Liver (tissue), 8 donors: ENCODE measurements at regions not wholly inside any gene's neighbourhood (a gene's known extent, or its start where the extent isn't known, plus 50 kb on each side); places are given as distances from the start of the nearest gene placed in this dataset.

Source experiments
- DNase-seq: peaks from one replicate; pipeline ENCODE4 v3.0.0-alpha.2; 2017; ENCODE audit warnings: low spot score
- H3K27ac ChIP-seq, 2 donors: one replicate each; pipeline ENCODE4 v1.7.0; 2013; ENCODE audit warnings: inconsistent platforms in 2 of 2, low read length in 2 of 2, control low read depth in 1 of 2, low read depth in 1 of 2, mild to moderate bottlenecking in 1 of 2
- H3K27me3 ChIP-seq, 4 donors: one replicate each; pipeline versions ENCODE4 v1.6.1 to v1.7.0; 2013; ENCODE audit warnings: low read length in 3 of 4, inconsistent platforms in 1 of 4, mild to moderate bottlenecking in 1 of 4, moderate library complexity in 1 of 4; ENCODE audit not compliant: control insufficient read depth in 4 of 4, insufficient read depth in 4 of 4
- H3K36me3 ChIP-seq, 4 donors: one replicate each; pipeline versions ENCODE4 v1.6.1 to v1.7.0; 2013; ENCODE audit warnings: low read length in 3 of 4, mild to moderate bottlenecking in 3 of 4, low read depth in 1 of 4, moderate library complexity in 1 of 4; ENCODE audit not compliant: control insufficient read depth in 4 of 4, insufficient read depth in 3 of 4
- H3K4me1 ChIP-seq, 4 donors: one replicate each; pipeline versions ENCODE4 v1.6.1 to v1.7.0; 2013; ENCODE audit warnings: low read length in 3 of 4, mild to moderate bottlenecking in 3 of 4, moderate library complexity in 1 of 4; ENCODE audit not compliant: control insufficient read depth in 4 of 4, insufficient read depth in 4 of 4
- H3K4me3 ChIP-seq, 3 donors: one replicate each; pipeline versions ENCODE4 v1.6.1 to v1.7.0; 2013; ENCODE audit warnings: low read length in 3 of 3, control low read depth in 1 of 3, low read depth in 1 of 3, mild to moderate bottlenecking in 1 of 3
- H3K9ac ChIP-seq, 2 donors: one replicate each; pipeline ENCODE4 v1.7.0; 2013; ENCODE audit warnings: low read length in 2 of 2, mild to moderate bottlenecking in 2 of 2, moderate library complexity in 2 of 2, control low read depth in 1 of 2, low read depth in 1 of 2
- H3K9me3 ChIP-seq, 4 donors: one replicate each; pipeline versions ENCODE4 v1.6.1 to v1.7.0; 2013; ENCODE audit warnings: low read length in 3 of 4; ENCODE audit not compliant: control insufficient read depth in 4 of 4
- CTCF ChIP-seq: fragments of 150-350 bp; IDR thresholded peaks from 2 replicates; pipeline ENCODE4 v1.5.1; 2017; ENCODE audit warnings: improper control_type of control experiment, low read depth, low read length; ENCODE audit not compliant: missing input control
- EGR1 ChIP-seq, 2 donors: IDR thresholded peaks; 2 replicates each; pipeline ENCODE4 v1.6.1; 2016 to 2018; ENCODE audit warnings: antibody characterized with exemption in 2 of 2, low read depth in 2 of 2
- FOXA1 ChIP-seq: IDR thresholded peaks from 2 replicates; pipeline ENCODE4 v1.6.1; 2016; ENCODE audit warnings: antibody characterized with exemption
- FOXA2 ChIP-seq: IDR thresholded peaks from 2 replicates; pipeline ENCODE4 v1.6.1; 2016; ENCODE audit warnings: antibody characterized with exemption
- GABPA ChIP-seq, 2 donors: IDR thresholded peaks in 1 of 2; conservative IDR thresholded peaks in 1 of 2; 2 replicates each; pipeline ENCODE4 v1.6.1; 2016; ENCODE audit warnings: antibody characterized with exemption in 2 of 2, mild to moderate bottlenecking in 1 of 2, moderate library complexity in 1 of 2
- HNF4A ChIP-seq, 2 donors: conservative IDR thresholded peaks; 2 replicates each; pipeline ENCODE4 v1.6.1; 2016; ENCODE audit warnings: antibody characterized with exemption in 2 of 2, mild to moderate bottlenecking in 2 of 2
- HNF4G ChIP-seq: IDR thresholded peaks from 2 replicates; pipeline ENCODE4 v1.6.1; 2016; ENCODE audit warnings: antibody characterized with exemption
- JUND ChIP-seq, 2 donors: IDR thresholded peaks; 2 replicates each; pipeline ENCODE4 v1.6.1; 2016; ENCODE audit warnings: antibody characterized with exemption in 2 of 2
- NR2F2 ChIP-seq: IDR thresholded peaks from 2 replicates; pipeline ENCODE4 v1.6.1; 2016; ENCODE audit warnings: antibody characterized with exemption
- RAD21 ChIP-seq, 2 donors: IDR thresholded peaks; 2 replicates each; pipeline ENCODE4 v1.6.1; 2016; ENCODE audit warnings: antibody characterized with exemption in 2 of 2, mild to moderate bottlenecking in 2 of 2
- RXRA ChIP-seq, 2 donors: IDR thresholded peaks; 2 replicates each; pipeline ENCODE4 v1.6.1; 2017 to 2018; ENCODE audit warnings: antibody characterized with exemption in 2 of 2, mild to moderate bottlenecking in 1 of 2
- SP1 ChIP-seq: IDR thresholded peaks from 2 replicates; pipeline ENCODE4 v1.6.1; 2018; ENCODE audit warnings: antibody characterized with exemption, mild to moderate bottlenecking
- TAF1 ChIP-seq: conservative IDR thresholded peaks from 2 replicates; pipeline ENCODE4 v1.6.1; 2016; ENCODE audit warnings: antibody characterized with exemption, mild to moderate bottlenecking
- YY1 ChIP-seq: IDR thresholded peaks from 2 replicates; pipeline ENCODE4 v1.6.1; 2016; ENCODE audit warnings: antibody characterized with exemption, mild to moderate bottlenecking
- ZBTB33 ChIP-seq: IDR thresholded peaks from 2 replicates; pipeline ENCODE4 v1.6.1; 2016; ENCODE audit warnings: antibody characterized with exemption
- WGBS: extraction: QIAGEN DNeasy Blood & Tissue Kit; methylation state at CpG from one replicate; pipeline ENCODE4 v1.1.7; 2013; 5-methylcytosine and 5-hydroxymethylcytosine counted together
- TF ChIP-seq, protein P1 (sequence below): IDR thresholded peaks from 2 replicates; pipeline ENCODE4 v1.6.1; 2016; ENCODE audit warnings: antibody characterized with exemption
- TF ChIP-seq, protein P2 (sequence below): IDR thresholded peaks from 2 replicates; pipeline ENCODE4 v1.6.1; 2016; ENCODE audit warnings: antibody characterized with exemption, mild to moderate bottlenecking
- TF ChIP-seq, protein P3 (sequence below): IDR thresholded peaks from 2 replicates; pipeline ENCODE4 v1.6.1; 2016; ENCODE audit warnings: antibody characterized with exemption
- donor health status: healthy.
- donor health status: healthy.
- donor health status: healthy.
- donor health status: healthy.
- donor health status: healthy.

- WGBS = 80% methylated on average over 6 of the region's 6 CpGs
- H3K4me1 ChIP-seq = peaks cover 5 to 59% (median 36%) of the 10 kb centered on the region in 4 donors
- TF ChIP-seq EGR1 (IDR thresholded peaks at IDR 0.05; ENCODE audit: low read depth in 2 of 2) = no peak
- TF ChIP-seq, protein P1, sequence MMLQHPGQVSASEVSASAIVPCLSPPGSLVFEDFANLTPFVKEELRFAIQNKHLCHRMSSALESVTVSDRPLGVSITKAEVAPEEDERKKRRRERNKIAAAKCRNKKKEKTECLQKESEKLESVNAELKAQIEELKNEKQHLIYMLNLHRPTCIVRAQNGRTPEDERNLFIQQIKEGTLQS = no peak
- peak; percentile 35 for TF ChIP-seq SP1
- no peak for TF ChIP-seq FOXA1
- TF ChIP-seq YY1 = peak; percentile 54
- TF ChIP-seq, protein P2, sequence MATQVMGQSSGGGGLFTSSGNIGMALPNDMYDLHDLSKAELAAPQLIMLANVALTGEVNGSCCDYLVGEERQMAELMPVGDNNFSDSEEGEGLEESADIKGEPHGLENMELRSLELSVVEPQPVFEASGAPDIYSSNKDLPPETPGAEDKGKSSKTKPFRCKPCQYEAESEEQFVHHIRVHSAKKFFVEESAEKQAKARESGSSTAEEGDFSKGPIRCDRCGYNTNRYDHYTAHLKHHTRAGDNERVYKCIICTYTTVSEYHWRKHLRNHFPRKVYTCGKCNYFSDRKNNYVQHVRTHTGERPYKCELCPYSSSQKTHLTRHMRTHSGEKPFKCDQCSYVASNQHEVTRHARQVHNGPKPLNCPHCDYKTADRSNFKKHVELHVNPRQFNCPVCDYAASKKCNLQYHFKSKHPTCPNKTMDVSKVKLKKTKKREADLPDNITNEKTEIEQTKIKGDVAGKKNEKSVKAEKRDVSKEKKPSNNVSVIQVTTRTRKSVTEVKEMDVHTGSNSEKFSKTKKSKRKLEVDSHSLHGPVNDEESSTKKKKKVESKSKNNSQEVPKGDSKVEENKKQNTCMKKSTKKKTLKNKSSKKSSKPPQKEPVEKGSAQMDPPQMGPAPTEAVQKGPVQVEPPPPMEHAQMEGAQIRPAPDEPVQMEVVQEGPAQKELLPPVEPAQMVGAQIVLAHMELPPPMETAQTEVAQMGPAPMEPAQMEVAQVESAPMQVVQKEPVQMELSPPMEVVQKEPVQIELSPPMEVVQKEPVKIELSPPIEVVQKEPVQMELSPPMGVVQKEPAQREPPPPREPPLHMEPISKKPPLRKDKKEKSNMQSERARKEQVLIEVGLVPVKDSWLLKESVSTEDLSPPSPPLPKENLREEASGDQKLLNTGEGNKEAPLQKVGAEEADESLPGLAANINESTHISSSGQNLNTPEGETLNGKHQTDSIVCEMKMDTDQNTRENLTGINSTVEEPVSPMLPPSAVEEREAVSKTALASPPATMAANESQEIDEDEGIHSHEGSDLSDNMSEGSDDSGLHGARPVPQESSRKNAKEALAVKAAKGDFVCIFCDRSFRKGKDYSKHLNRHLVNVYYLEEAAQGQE = no peak
- TF ChIP-seq RAD21 (IDR thresholded peaks at IDR 0.05) = peak in 1 of 2 donors; percentile 26
- TF ChIP-seq HNF4A (conservative IDR thresholded peaks at IDR 0.05) = peak; percentile 30 to 33
- no peak for TF ChIP-seq JUND (IDR thresholded peaks at IDR 0.05)
- no peak for TF ChIP-seq CTCF
- peak; percentile 26 for TF ChIP-seq FOXA2
- no peak for TF ChIP-seq TAF1
- no peak for TF ChIP-seq HNF4G
- TF ChIP-seq ZBTB33 = no peak
- TF ChIP-seq, protein P3, sequence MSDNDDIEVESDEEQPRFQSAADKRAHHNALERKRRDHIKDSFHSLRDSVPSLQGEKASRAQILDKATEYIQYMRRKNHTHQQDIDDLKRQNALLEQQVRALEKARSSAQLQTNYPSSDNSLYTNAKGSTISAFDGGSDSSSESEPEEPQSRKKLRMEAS = peak; percentile 28
- TF ChIP-seq NR2F2 = no peak
- TF ChIP-seq GABPA (IDR thresholded peaks at IDR 0.05 in 1 of 2, conservative IDR thresholded peaks at IDR 0.05 in 1 of 2) = no peak
- peak; percentile 25 to 71 for TF ChIP-seq RXRA (IDR thresholded peaks at IDR 0.05)
- no peak overlapping the region for H3K4me3 ChIP-seq
- H3K27me3 ChIP-seq = no peaks in the 10 kb centered on the region
- no peaks in the 10 kb centered on the region for H3K9me3 ChIP-seq
- DNase-seq = no peak
- H3K36me3 ChIP-seq = no peaks in the 10 kb centered on the region
- no peak overlapping the region for H3K9ac ChIP-seq
- peak overlapping the region; percentile 53 to 68 for H3K27ac ChIP-seq
These were observed 208.8 kb upstream of the EEA1 start for GRCh38 chr12:93137656-93138612.
